ENCODE measurements at regions not wholly inside any gene's neighbourhood (a gene's known extent, or its start where the extent isn't known, plus 50 kb on each side); places are given as distances from the start of the nearest gene placed in this dataset.

GRCh38 chr5:36385495-36385894 lies 83.8 kb upstream of the RANBP3L start:
- Histone ChIP-seq H2AFZ (ENCODE audit: control insufficient read depth, low read length) (no peak overlapping the region), H3K9ac (ENCODE audit: control insufficient read depth, extremely low read depth, insufficient read depth, low read length) (no peak overlapping the region), H3K36me3 (ENCODE audit: control insufficient read depth in 2 of 2, extremely low read depth in 1 of 2, insufficient read depth in 2 of 2, low read length in 2 of 2) (no peaks in the 10 kb centered on the region), H3K27me3 (ENCODE audit: control insufficient read depth, extremely low read depth, insufficient read depth, low read length) (no peaks in the 10 kb centered on the region), H3K9me1 (ENCODE audit: control insufficient read depth, extremely low read depth, insufficient read depth, low read length) (no peaks in the 10 kb centered on the region), H3K79me2 (ENCODE audit: control insufficient read depth, insufficient read depth, low read length) (no peaks in the 10 kb centered on the region), H3K27ac (ENCODE audit: control insufficient read depth, insufficient read depth, low read length) (no peak overlapping the region), H3K4me2 (ENCODE audit: control insufficient read depth, extremely low read depth, insufficient read depth, low read depth, low read length) (no peak overlapping the region), H3K4me1 (ENCODE audit: control insufficient read depth, extremely low read depth, insufficient read depth, low read length) (no peaks in the 10 kb centered on the region), H3K4me3 (ENCODE audit: control insufficient read depth in 2 of 3, extremely low read depth in 1 of 3, insufficient read depth in 2 of 3, low read depth in 1 of 3, low read length in 3 of 3) (no peak overlapping the region), H4K20me1 (ENCODE audit: control insufficient read depth, extremely low read depth, insufficient read depth, low read length) (no peaks in the 10 kb centered on the region), H3K9me3 (ENCODE audit: control insufficient read depth, low read depth, low read length) (no peaks in the 10 kb centered on the region)
- dilution Hi-C loops (cut with MboI; ENCODE audit: extremely low pct_ligation_motif_present, low sequenced_read_pairs) = no loop called here
- no peak for TF ChIP-seq EZH2 (IDR thresholded peaks at IDR 0.05; ENCODE audit: low read length)
- TF ChIP-seq CTCF (optimal IDR thresholded peaks at IDR 0.05 in 1 of 3, IDR thresholded peaks at IDR 0.05 in 1 of 3, conservative IDR thresholded peaks at IDR 0.05 in 1 of 3; ENCODE audit: extremely low read depth in 1 of 3, insufficient read depth in 2 of 3, low read length in 3 of 3) = no peak
- DNase-seq (ENCODE audit: low read depth, low spot score) (no peak), FAIRE-seq (no peak)

GRCh38 chr5:36388288-36388687 lies 86.6 kb upstream of the RANBP3L start:
- Histone ChIP-seq H3K27ac (ENCODE audit: control insufficient read depth, insufficient read depth, low read length) (no peak overlapping the region), H3K4me3 (ENCODE audit: control insufficient read depth in 2 of 3, extremely low read depth in 1 of 3, insufficient read depth in 2 of 3, low read depth in 1 of 3, low read length in 3 of 3) (no peak overlapping the region), H3K9me3 (ENCODE audit: control insufficient read depth, low read depth, low read length) (no peaks in the 10 kb centered on the region), H3K9me1 (ENCODE audit: control insufficient read depth, extremely low read depth, insufficient read depth, low read length) (no peaks in the 10 kb centered on the region), H3K79me2 (ENCODE audit: control insufficient read depth, insufficient read depth, low read length) (no peaks in the 10 kb centered on the region), H4K20me1 (ENCODE audit: control insufficient read depth, extremely low read depth, insufficient read depth, low read length) (no peaks in the 10 kb centered on the region), H3K9ac (ENCODE audit: control insufficient read depth, extremely low read depth, insufficient read depth, low read length) (no peak overlapping the region), H3K27me3 (ENCODE audit: control insufficient read depth, extremely low read depth, insufficient read depth, low read length) (no peaks in the 10 kb centered on the region), H3K36me3 (ENCODE audit: control insufficient read depth in 2 of 2, extremely low read depth in 1 of 2, insufficient read depth in 2 of 2, low read length in 2 of 2) (no peaks in the 10 kb centered on the region), H2AFZ (ENCODE audit: control insufficient read depth, low read length) (no peak overlapping the region), H3K4me2 (ENCODE audit: control insufficient read depth, extremely low read depth, insufficient read depth, low read depth, low read length) (no peak overlapping the region), H3K4me1 (ENCODE audit: control insufficient read depth, extremely low read depth, insufficient read depth, low read length) (no peaks in the 10 kb centered on the region)
- TF ChIP-seq CTCF (optimal IDR thresholded peaks at IDR 0.05 in 1 of 3, IDR thresholded peaks at IDR 0.05 in 1 of 3, conservative IDR thresholded peaks at IDR 0.05 in 1 of 3; ENCODE audit: extremely low read depth in 1 of 3, insufficient read depth in 2 of 3, low read length in 3 of 3) (no peak), EZH2 (IDR thresholded peaks at IDR 0.05; ENCODE audit: low read length) (no peak)
- FAIRE-seq (no peak), DNase-seq (ENCODE audit: low read depth, low spot score) (no peak)
- dilution Hi-C loops (cut with MboI; ENCODE audit: extremely low pct_ligation_motif_present, low sequenced_read_pairs) = no loop called here

Measured in keratinocyte (primary cell).